OCI-LY7 (cell line): ENCODE measurements at regions not wholly inside any gene's neighbourhood (a gene's known extent, or its start where the extent isn't known, plus 50 kb on each side); places are given as distances from the start of the nearest gene placed in this dataset.

Source experiments
- BruUV-seq: library from RNA; stranded (reverse); fragments of 400-500 nt; replicated peaks from 2 replicates; lab custom pipeline; 2021; lab: Mats Ljungman, UMichigan
- CTCF ChIA-PET: fragments of 300-600 bp; sonication (Branson Sonifier 250); formaldehyde crosslinking; loops from one replicate; lab custom pipeline; 2022; ENCODE audit warnings: antibody characterized with exemption; ENCODE audit not compliant: unreplicated experiment; lab: Charles Lee
- POLR2A ChIA-PET: fragments of 300-600 bp; sonication (Branson Sonifier 250); formaldehyde crosslinking; loops from one replicate; lab custom pipeline; 2022; ENCODE audit warnings: antibody characterized with exemption; lab: Charles Lee
- DNase-seq: peaks from one replicate; pipeline ENCODE4 v3.0.0-alpha.2; 2015; ENCODE audit warnings: low spot score
- H2AFZ ChIP-seq: fragments of 200-600 bp; sonication (generic), shearing (Covaris generic); 2 replicates; pipeline ENCODE4 v1.6.1; 2014; ENCODE audit warnings: mild to moderate bottlenecking, antibody characterized with exemption, low read length, moderate library complexity
- H3K27ac ChIP-seq: fragments of 200-600 bp; sonication (generic); 2 replicates; pipeline ENCODE4 v1.5.1; 2014; ENCODE audit warnings: mixed run types, low read depth, mild to moderate bottlenecking, moderate library complexity, low read length, inconsistent platforms; ENCODE audit not compliant: poor library complexity, severe bottlenecking
- H3K36me3 ChIP-seq: fragments of 200-600 bp; sonication (generic); 2 replicates; pipeline ENCODE4 v1.6.1; 2014; ENCODE audit warnings: mild to moderate bottlenecking, antibody characterized with exemption, low read length, moderate library complexity, mixed read lengths; ENCODE audit not compliant: insufficient read depth
- H3K4me1 ChIP-seq: fragments of 200-600 bp; sonication (generic); 2 replicates; pipeline ENCODE4 v1.5.1; 2014; ENCODE audit warnings: mild to moderate bottlenecking, low read length; ENCODE audit not compliant: insufficient read depth, poor library complexity, severe bottlenecking
- H3K4me2 ChIP-seq: fragments of 200-600 bp; sonication (generic); 2 replicates; pipeline ENCODE4 v1.6.1; 2014; ENCODE audit warnings: mild to moderate bottlenecking, low read length
- H3K4me3 ChIP-seq: fragments of 200-600 bp; sonication (generic); 2 replicates; pipeline ENCODE4 v1.5.1; 2014; ENCODE audit warnings: mild to moderate bottlenecking, low read depth, low read length; ENCODE audit not compliant: poor library complexity, severe bottlenecking
- H3K79me2 ChIP-seq: fragments of 200-600 bp; sonication (generic); 2 replicates; pipeline ENCODE4 v1.6.1; 2016; ENCODE audit warnings: low read depth, mild to moderate bottlenecking, low read length, moderate library complexity, mixed read lengths; ENCODE audit not compliant: insufficient read depth
- H3K9me2 ChIP-seq: fragments of 200-600 bp; sonication (generic); 2 replicates; pipeline ENCODE4 v1.6.1; 2016; ENCODE audit warnings: mild to moderate bottlenecking, low read length, mixed read lengths; ENCODE audit not compliant: insufficient read depth
- H3K9me3 ChIP-seq: fragments of 200-600 bp; sonication (generic); 2 replicates; pipeline ENCODE4 v1.6.1; 2014; ENCODE audit warnings: mild to moderate bottlenecking, mixed run types, low read length, mixed read lengths
- H4K20me1 ChIP-seq: fragments of 200-600 bp; sonication (generic); 2 replicates; pipeline ENCODE4 v1.6.1; 2014; ENCODE audit warnings: mild to moderate bottlenecking, antibody characterized with exemption, low read length, moderate library complexity, mixed read lengths; ENCODE audit not compliant: insufficient read depth
- CTCF ChIP-seq: fragments of 200-600 bp; sonication (generic); conservative IDR thresholded peaks from 2 replicates; pipeline ENCODE4 v1.5.1; 2014; ENCODE audit warnings: mild to moderate bottlenecking, antibody characterized with exemption, low read length, moderate library complexity, mixed read lengths
- EZH2phosphoT487 ChIP-seq: fragments of 200-600 bp; sonication (generic); IDR thresholded peaks from 2 replicates; pipeline ENCODE4 v1.6.1; 2018; ENCODE audit warnings: low read depth, borderline replicate concordance, mild to moderate bottlenecking, mixed run types, antibody characterized with exemption, low read length, moderate library complexity, mixed read lengths
- intact Hi-C: fragments of 100-400 bp; cut with micrococcal nuclease; formaldehyde crosslinking; loops from one replicate; pipeline ENCODE4 v1.10.0; 2022; ENCODE audit not compliant: unreplicated experiment

GRCh38 chr9:86488345-86488744 is 134.1 kb upstream of the TUT7 start:
- Histone ChIP-seq H3K9me2 (no peaks in the 10 kb centered on the region), H2AFZ (no peak overlapping the region), H3K79me2 (no peaks in the 10 kb centered on the region), H3K27ac (no peak overlapping the region), H4K20me1 (no peaks in the 10 kb centered on the region), H3K9me3 (no peaks in the 10 kb centered on the region), H3K4me2 (no peak overlapping the region), H3K4me3 (no peak overlapping the region), H3K4me1 (no peaks in the 10 kb centered on the region), H3K36me3 (no peaks in the 10 kb centered on the region)
- DNase-seq = no peak
- no peak for TF ChIP-seq EZH2phosphoT487
- no peak for TF ChIP-seq CTCF
- ChIA-PET POLR2A (no interaction called here), CTCF (no interaction called here)
- intact Hi-C loops = loop anchor here (10.0 kb wide), 1 partner anchor 836 kb away; no protein-coding TSS in a partner anchor
- no TSS peak for BruUV-seq

DNA sequence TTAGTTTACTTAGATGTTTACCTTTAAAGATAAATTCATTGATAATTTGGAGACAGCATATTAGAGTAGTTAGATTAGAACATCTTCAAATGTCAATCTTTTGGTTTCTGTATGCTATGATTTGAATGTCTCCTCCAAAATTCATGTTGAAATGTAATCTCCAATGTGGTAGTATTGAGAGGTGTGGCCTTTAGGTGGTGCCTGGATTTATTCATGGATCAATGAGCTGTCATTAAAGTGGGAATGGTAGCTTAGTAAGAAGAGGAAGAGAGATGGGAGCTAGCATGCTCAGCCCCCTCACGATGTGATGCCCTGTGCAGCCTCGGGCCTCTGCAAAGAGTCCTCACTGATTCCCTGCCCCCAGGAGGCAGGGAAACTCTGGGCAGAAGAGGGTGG is 133.6 kb upstream of the TUT7 start:
- CTCF ChIA-PET = no interaction called here
- POLR2A ChIA-PET = no interaction called here
- H4K20me1 ChIP-seq = no peaks in the 10 kb centered on the region
- H3K4me3 ChIP-seq = no peak overlapping the region
- H3K27ac ChIP-seq = no peak overlapping the region
- H3K4me2 ChIP-seq = no peak overlapping the region
- 0 out of 2 replicates have a peak, but pooled peaks cover 2% of the 10 kb centered on the region for H3K9me3 ChIP-seq
- no peak overlapping the region for H2AFZ ChIP-seq
- no peak for TF ChIP-seq EZH2phosphoT487
- TF ChIP-seq CTCF = no peak
- H3K4me1 ChIP-seq = no peaks in the 10 kb centered on the region
- H3K79me2 ChIP-seq = no peaks in the 10 kb centered on the region
- H3K9me2 ChIP-seq = no peaks in the 10 kb centered on the region
- intact Hi-C loops = loop anchor here (10.0 kb wide), 1 partner anchor 837 kb away; no protein-coding TSS in a partner anchor
- no TSS peak for BruUV-seq
- no peaks in the 10 kb centered on the region for H3K36me3 ChIP-seq
- DNase-seq = no peak

DNA sequence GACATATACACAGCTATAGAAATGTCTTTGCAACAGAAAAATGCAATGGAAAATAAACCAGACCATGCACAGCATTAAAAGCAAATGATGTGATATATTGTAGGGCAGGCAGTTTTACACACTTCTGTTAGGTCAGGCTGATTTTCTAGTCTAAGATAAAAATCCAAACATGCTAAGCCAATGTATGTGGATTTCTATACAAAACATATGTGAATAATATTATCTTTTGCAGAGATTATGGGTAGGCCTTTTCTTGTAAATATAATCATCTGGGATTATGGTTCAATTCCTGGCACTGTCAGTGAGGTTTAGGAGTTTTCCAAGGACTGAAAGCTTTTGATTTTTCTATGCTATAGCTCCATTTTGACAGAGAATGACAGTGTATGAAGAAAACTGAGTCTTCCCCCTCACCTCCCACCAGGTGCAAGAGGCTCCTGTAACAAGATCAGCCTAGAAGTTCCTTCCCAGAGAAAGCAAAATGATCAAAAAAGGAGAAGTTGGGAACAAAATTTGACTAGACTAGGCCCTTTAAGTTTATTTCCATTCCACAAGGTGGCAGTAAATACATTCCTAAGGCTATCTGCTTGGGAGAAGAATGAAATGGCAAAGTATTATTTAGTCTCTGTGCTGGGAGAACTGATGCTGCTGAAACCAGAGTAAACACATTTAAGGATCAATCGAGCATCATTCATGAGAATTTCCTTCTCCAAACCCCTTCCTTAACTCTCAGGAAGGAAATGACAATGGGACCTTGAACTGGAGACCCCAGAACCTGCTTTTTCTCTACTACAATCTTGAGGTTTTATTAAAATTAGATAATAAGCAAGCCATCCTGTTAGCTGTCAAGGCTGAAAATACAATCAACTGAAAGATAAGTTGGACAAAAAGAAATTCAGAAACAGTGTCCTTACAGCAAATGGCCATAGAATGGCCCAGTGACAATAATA is 133.0 kb upstream of the TUT7 start:
- Histone ChIP-seq H3K79me2 (no peaks in the 10 kb centered on the region), H4K20me1 (no peaks in the 10 kb centered on the region), H3K4me1 (no peaks in the 10 kb centered on the region), H3K4me3 (no peak overlapping the region), H3K9me2 (no peaks in the 10 kb centered on the region), H3K4me2 (no peak overlapping the region), H2AFZ (no peak overlapping the region), H3K9me3 (0 out of 2 replicates have a peak, but pooled peaks cover 3% of the 10 kb centered on the region), H3K27ac (no peak overlapping the region), H3K36me3 (no peaks in the 10 kb centered on the region)
- TF ChIP-seq EZH2phosphoT487 (no peak), CTCF (peak; percentile 77)
- ChIA-PET CTCF (no interaction called here), POLR2A (interaction anchor here (0.6 kb wide), 1 partner anchor 144 kb away, joined by 3 read pairs; no protein-coding TSS in a partner anchor)
- intact Hi-C loops = loop anchor here (10.0 kb wide), 1 partner anchor 838 kb away; no protein-coding TSS in a partner anchor
- peak; percentile 43 for DNase-seq
- BruUV-seq = no TSS peak
